HG03135 (cell line): ENCODE measurements at regions not wholly inside any gene's neighbourhood (a gene's known extent, or its start where the extent isn't known, plus 50 kb on each side); places are given as distances from the start of the nearest gene placed in this dataset.

Experiments used
- ATAC-seq: cut with Tn5 transposase; IDR thresholded peaks from one replicate; pipeline ENCODE4 v1.9.1; 2021; ENCODE audit warnings: mild to moderate bottlenecking, moderate library complexity; ENCODE audit not compliant: unreplicated experiment

GRCh38 chr2:19750136-19750535 is 151.6 kb downstream of the TTC32 start:
- ATAC-seq: no peak

GRCh38 chr2:19749507-19749836 is 152.3 kb downstream of the TTC32 start:
- ATAC-seq: no peak

GRCh38 chr2:19748711-19749506 is 152.9 kb downstream of the TTC32 start:
- ATAC-seq: no peak

- ATAC-seq: no peak
Measured at GRCh38 chr2:19748073-19748375, 153.8 kb downstream of the TTC32 start.

- no peak for ATAC-seq
Measured at GRCh38 chr2:19747310-19748072, 154.3 kb downstream of the TTC32 start.

GRCh38 chr2:19746611-19747309 is 155.0 kb downstream of the TTC32 start:
- ATAC-seq: no peak

GRCh38 chr2:19746137-19746600 is 155.6 kb downstream of the TTC32 start:
- ATAC-seq: no peak

GRCh38 chr2:19745318-19746136 is 156.3 kb downstream of the TTC32 start:
- ATAC-seq: no peak

- ATAC-seq: no peak
Measured at GRCh38 chr2:19744456-19745199, 157.2 kb downstream of the TTC32 start.

GRCh38 chr2:19743641-19744040 is 158.1 kb downstream of the TTC32 start:
- ATAC-seq: no peak

- no peak for ATAC-seq
Measured at GRCh38 chr2:19742872-19743271, 158.9 kb downstream of the TTC32 start.

- ATAC-seq: no peak
Measured at GRCh38 chr2:19739256-19739655, 162.5 kb downstream of the TTC32 start.

- ATAC-seq: no peak
Measured at GRCh38 chr2:19738707-19739106, 163.1 kb downstream of the TTC32 start.

- ATAC-seq: no peak
Measured at GRCh38 chr2:19736191-19736831, 165.5 kb downstream of the TTC32 start.

GRCh38 chr2:19733951-19734425 is 167.8 kb downstream of the TTC32 start:
- no peak for ATAC-seq

- ATAC-seq: no peak
Measured at GRCh38 chr2:19733390-19733789, 168.4 kb downstream of the TTC32 start.

- no peak for ATAC-seq
Measured at GRCh38 chr2:19732255-19732654, 169.5 kb downstream of the TTC32 start.

GRCh38 chr2:19731515-19731914 is 170.3 kb downstream of the TTC32 start:
- ATAC-seq: no peak

GRCh38 chr2:19731037-19731436 is 170.7 kb downstream of the TTC32 start:
- ATAC-seq: no peak

GRCh38 chr2:19728125-19728524 is 173.7 kb downstream of the TTC32 start:
- ATAC-seq: no peak
